ENCODE measurements at regions not wholly inside any gene's neighbourhood (a gene's known extent, or its start where the extent isn't known, plus 50 kb on each side); places are given as distances from the start of the nearest gene placed in this dataset.

GRCh38 chr2:164198256-164198655, 423.0 kb downstream of the GRB14 start:
- Histone ChIP-seq H3K27me3 (ENCODE audit: control insufficient read depth in 3 of 3, insufficient read depth in 3 of 3, low read length in 3 of 3) (no peaks in the 10 kb centered on the region), H3K27ac (ENCODE audit: low read depth, low read length) (no peak overlapping the region), H3K9ac (ENCODE audit: low read depth in 1 of 3, low read length in 3 of 3) (no peak overlapping the region), H3K4me3 (ENCODE audit: low read length in 3 of 3) (no peak overlapping the region), H3K36me3 (ENCODE audit: control insufficient read depth in 3 of 3, insufficient read depth in 3 of 3, low read length in 3 of 3) (no peaks in the 10 kb centered on the region), H3K9me3 (ENCODE audit: control insufficient read depth in 3 of 3, low read length in 3 of 3) (no peaks in the 10 kb centered on the region), H3K4me1 (ENCODE audit: control insufficient read depth in 3 of 3, insufficient read depth in 3 of 3, low read length in 3 of 3) (no peaks in the 10 kb centered on the region)

- H3K27ac ChIP-seq (ENCODE audit: low read depth, low read length): no peak overlapping the region
- no peak overlapping the region for H3K9ac ChIP-seq (ENCODE audit: low read depth in 1 of 3, low read length in 3 of 3)
- no peaks in the 10 kb centered on the region for H3K4me1 ChIP-seq (ENCODE audit: control insufficient read depth in 3 of 3, insufficient read depth in 3 of 3, low read length in 3 of 3)
- peaks cover 0 to 3% (median 0%) of the 10 kb centered on the region in 3 donors for H3K9me3 ChIP-seq (ENCODE audit: control insufficient read depth in 3 of 3, low read length in 3 of 3)
- H3K4me3 ChIP-seq (ENCODE audit: low read length in 3 of 3): no peak overlapping the region
- no peaks in the 10 kb centered on the region for H3K27me3 ChIP-seq (ENCODE audit: control insufficient read depth in 3 of 3, insufficient read depth in 3 of 3, low read length in 3 of 3)
- no peaks in the 10 kb centered on the region for H3K36me3 ChIP-seq (ENCODE audit: control insufficient read depth in 3 of 3, insufficient read depth in 3 of 3, low read length in 3 of 3)
These were observed 430.6 kb downstream of the GRB14 start for GRCh38 chr2:164190700-164191099.

DNA sequence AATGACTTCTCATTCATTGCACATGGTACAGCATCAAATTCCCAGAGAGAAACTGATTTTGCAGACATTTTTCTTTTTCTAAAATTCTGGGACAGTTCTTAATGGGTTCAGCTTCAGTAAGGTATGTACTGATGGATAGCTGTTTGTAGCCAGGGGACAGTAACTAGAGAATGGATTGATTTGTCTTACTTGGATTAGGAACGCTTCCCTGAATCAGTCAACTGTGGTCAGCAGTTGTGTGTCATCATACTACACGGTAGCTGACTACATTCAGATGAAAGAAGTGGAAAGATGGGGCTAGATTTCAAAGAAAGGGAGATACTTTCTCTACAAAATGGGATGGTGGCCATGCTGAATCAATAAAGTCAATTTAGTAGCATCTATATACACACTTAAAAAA, 431.4 kb downstream of the GRB14 start:
- no peaks in the 10 kb centered on the region for H3K4me1 ChIP-seq (ENCODE audit: control insufficient read depth in 3 of 3, insufficient read depth in 3 of 3, low read length in 3 of 3)
- no peak overlapping the region for H3K4me3 ChIP-seq (ENCODE audit: low read length in 3 of 3)
- no peaks in the 10 kb centered on the region for H3K36me3 ChIP-seq (ENCODE audit: control insufficient read depth in 3 of 3, insufficient read depth in 3 of 3, low read length in 3 of 3)
- no peak overlapping the region for H3K9ac ChIP-seq (ENCODE audit: low read depth in 1 of 3, low read length in 3 of 3)
- no peak overlapping the region for H3K27ac ChIP-seq (ENCODE audit: low read depth, low read length)
- no peaks in the 10 kb centered on the region for H3K27me3 ChIP-seq (ENCODE audit: control insufficient read depth in 3 of 3, insufficient read depth in 3 of 3, low read length in 3 of 3)
- peaks cover 0 to 3% (median 0%) of the 10 kb centered on the region in 3 donors for H3K9me3 ChIP-seq (ENCODE audit: control insufficient read depth in 3 of 3, low read length in 3 of 3)

GRCh38 chr2:164187121-164187520, 434.2 kb downstream of the GRB14 start:
- Histone ChIP-seq H3K36me3 (ENCODE audit: control insufficient read depth in 3 of 3, insufficient read depth in 3 of 3, low read length in 3 of 3) (no peaks in the 10 kb centered on the region), H3K27me3 (ENCODE audit: control insufficient read depth in 3 of 3, insufficient read depth in 3 of 3, low read length in 3 of 3) (no peaks in the 10 kb centered on the region), H3K9me3 (ENCODE audit: control insufficient read depth in 3 of 3, low read length in 3 of 3) (peaks cover 0 to 3% (median 0%) of the 10 kb centered on the region in 3 donors), H3K4me3 (ENCODE audit: low read length in 3 of 3) (no peak overlapping the region), H3K9ac (ENCODE audit: low read depth in 1 of 3, low read length in 3 of 3) (no peak overlapping the region), H3K27ac (ENCODE audit: low read depth, low read length) (no peak overlapping the region), H3K4me1 (ENCODE audit: control insufficient read depth in 3 of 3, insufficient read depth in 3 of 3, low read length in 3 of 3) (no peaks in the 10 kb centered on the region)

DNA sequence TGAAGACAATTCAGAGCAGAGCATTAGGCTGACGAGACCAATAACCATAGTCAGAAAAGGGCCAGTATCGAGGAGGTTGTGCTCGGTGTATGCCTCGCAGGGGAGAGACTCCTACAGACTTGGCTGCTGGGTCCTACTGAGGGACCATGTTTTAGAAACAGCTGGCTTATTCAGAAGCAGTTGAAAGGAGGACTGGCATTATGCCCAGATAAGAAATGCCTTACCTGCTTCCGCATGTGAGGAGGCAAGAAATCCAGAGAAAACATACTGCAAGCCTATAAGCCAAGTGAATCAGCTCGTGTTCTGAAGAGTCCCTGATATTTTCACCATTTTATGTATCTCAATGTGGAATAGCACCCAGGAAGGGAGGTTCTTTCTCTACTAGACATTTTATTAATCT, 434.7 kb downstream of the GRB14 start:
- Histone ChIP-seq H3K36me3 (ENCODE audit: control insufficient read depth in 3 of 3, insufficient read depth in 3 of 3, low read length in 3 of 3) (no peaks in the 10 kb centered on the region), H3K9ac (ENCODE audit: low read depth in 1 of 3, low read length in 3 of 3) (no peak overlapping the region), H3K27ac (ENCODE audit: low read depth, low read length) (no peak overlapping the region), H3K9me3 (ENCODE audit: control insufficient read depth in 3 of 3, low read length in 3 of 3) (peaks cover 0 to 3% (median 0%) of the 10 kb centered on the region in 3 donors), H3K4me3 (ENCODE audit: low read length in 3 of 3) (no peak overlapping the region), H3K4me1 (ENCODE audit: control insufficient read depth in 3 of 3, insufficient read depth in 3 of 3, low read length in 3 of 3) (no peaks in the 10 kb centered on the region), H3K27me3 (ENCODE audit: control insufficient read depth in 3 of 3, insufficient read depth in 3 of 3, low read length in 3 of 3) (no peaks in the 10 kb centered on the region)

DNA sequence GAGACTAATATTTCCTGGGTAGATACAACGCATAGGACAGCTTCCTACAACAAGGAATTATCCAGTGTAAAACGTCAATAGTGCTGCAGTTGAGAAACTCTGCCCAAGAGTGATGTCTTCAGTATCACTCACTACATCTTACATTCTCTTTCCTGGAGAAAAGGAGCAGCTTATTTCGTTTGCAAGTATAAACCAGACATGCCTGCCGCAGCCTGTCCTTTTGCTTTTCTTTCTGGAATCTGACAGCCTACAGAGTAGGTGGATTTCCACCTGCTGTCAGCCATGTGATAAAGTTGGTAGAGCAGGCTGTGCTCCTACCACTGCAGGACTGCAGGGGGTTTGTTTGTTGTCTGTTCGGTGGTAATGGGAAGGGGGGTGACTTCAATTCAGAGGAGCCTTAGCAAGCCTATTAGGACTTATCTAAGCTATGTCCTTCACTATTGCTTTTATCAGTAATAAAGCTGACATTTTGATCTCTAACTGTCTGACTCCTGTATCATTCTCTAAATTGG, 439.1 kb downstream of the GRB14 start:
- H3K9ac ChIP-seq (ENCODE audit: low read depth in 1 of 3, low read length in 3 of 3): no peak overlapping the region
- H3K27ac ChIP-seq (ENCODE audit: low read depth, low read length): no peak overlapping the region
- no peak overlapping the region for H3K4me3 ChIP-seq (ENCODE audit: low read length in 3 of 3)
- H3K27me3 ChIP-seq (ENCODE audit: control insufficient read depth in 3 of 3, insufficient read depth in 3 of 3, low read length in 3 of 3): no peaks in the 10 kb centered on the region
- H3K36me3 ChIP-seq (ENCODE audit: control insufficient read depth in 3 of 3, insufficient read depth in 3 of 3, low read length in 3 of 3): no peaks in the 10 kb centered on the region
- H3K4me1 ChIP-seq (ENCODE audit: control insufficient read depth in 3 of 3, insufficient read depth in 3 of 3, low read length in 3 of 3): no peaks in the 10 kb centered on the region
- H3K9me3 ChIP-seq (ENCODE audit: control insufficient read depth in 3 of 3, low read length in 3 of 3): peaks cover 0 to 3% (median 0%) of the 10 kb centered on the region in 3 donors

DNA sequence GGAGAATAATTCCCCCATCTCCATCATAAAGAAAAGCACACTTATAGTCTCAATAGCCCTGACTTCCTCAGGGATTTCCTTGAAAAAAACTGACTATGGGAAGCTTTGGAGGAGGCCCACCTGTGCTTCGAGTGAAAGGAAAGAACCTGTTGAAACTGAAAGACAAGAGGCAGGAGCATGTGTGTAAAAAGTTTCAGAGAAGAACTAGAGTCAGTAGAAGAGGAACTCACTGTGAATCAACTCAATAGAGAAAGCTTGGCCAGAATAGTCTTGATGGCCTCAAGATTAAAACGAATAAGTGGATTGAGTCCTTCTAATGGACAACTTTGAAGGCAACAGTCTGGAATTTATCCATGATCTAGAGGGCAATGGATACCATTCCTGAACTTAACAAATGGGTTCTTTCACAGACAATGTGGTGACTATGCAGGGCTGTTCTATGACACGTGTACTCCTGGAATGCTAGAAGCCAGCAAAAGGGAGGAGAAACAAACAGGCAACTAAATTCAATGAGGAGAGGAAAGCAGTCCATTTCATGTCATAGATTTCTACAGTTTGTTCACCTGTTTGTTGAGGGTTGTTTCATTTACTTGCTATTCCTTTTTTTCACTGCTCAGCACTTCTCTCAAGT, 442.3 kb downstream of the GRB14 start:
- Histone ChIP-seq H3K4me3 (ENCODE audit: low read length in 3 of 3) (no peak overlapping the region), H3K36me3 (ENCODE audit: control insufficient read depth in 3 of 3, insufficient read depth in 3 of 3, low read length in 3 of 3) (no peaks in the 10 kb centered on the region), H3K9ac (ENCODE audit: low read depth in 1 of 3, low read length in 3 of 3) (no peak overlapping the region), H3K27me3 (ENCODE audit: control insufficient read depth in 3 of 3, insufficient read depth in 3 of 3, low read length in 3 of 3) (no peaks in the 10 kb centered on the region), H3K9me3 (ENCODE audit: control insufficient read depth in 3 of 3, low read length in 3 of 3) (no peaks in the 10 kb centered on the region), H3K27ac (ENCODE audit: low read depth, low read length) (no peak overlapping the region), H3K4me1 (ENCODE audit: control insufficient read depth in 3 of 3, insufficient read depth in 3 of 3, low read length in 3 of 3) (no peaks in the 10 kb centered on the region)

- Histone ChIP-seq H3K4me1 (ENCODE audit: control insufficient read depth in 3 of 3, insufficient read depth in 3 of 3, low read length in 3 of 3) (no peaks in the 10 kb centered on the region), H3K27me3 (ENCODE audit: control insufficient read depth in 3 of 3, insufficient read depth in 3 of 3, low read length in 3 of 3) (no peaks in the 10 kb centered on the region), H3K9ac (ENCODE audit: low read depth in 1 of 3, low read length in 3 of 3) (no peak overlapping the region), H3K4me3 (ENCODE audit: low read length in 3 of 3) (no peak overlapping the region), H3K36me3 (ENCODE audit: control insufficient read depth in 3 of 3, insufficient read depth in 3 of 3, low read length in 3 of 3) (no peaks in the 10 kb centered on the region), H3K9me3 (ENCODE audit: control insufficient read depth in 3 of 3, low read length in 3 of 3) (no peaks in the 10 kb centered on the region), H3K27ac (ENCODE audit: low read depth, low read length) (no peak overlapping the region)
These were observed 428.8 kb upstream of the FIGN start for GRCh38 chr2:164164602-164165001.

DNA sequence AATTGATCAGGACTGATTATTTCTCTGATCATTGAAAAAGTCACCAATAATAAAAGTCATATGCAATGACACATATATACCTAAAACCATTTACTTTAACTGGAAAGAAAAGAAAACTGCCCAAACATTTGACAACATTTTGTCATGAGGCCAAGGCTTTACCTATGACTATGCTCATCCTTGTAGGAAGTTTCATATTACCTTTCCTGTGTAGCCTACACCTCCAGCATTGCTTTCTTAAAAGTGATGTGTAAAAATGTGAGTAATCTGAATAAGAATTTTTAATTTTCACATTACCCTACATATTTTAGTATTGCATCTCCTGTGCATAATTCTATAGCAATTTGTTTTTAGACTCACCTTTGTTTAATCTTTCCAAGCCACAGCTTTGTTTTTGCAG, 419.8 kb upstream of the FIGN start:
- Histone ChIP-seq H3K9me3 (ENCODE audit: control insufficient read depth in 3 of 3, low read length in 3 of 3) (no peaks in the 10 kb centered on the region), H3K9ac (ENCODE audit: low read depth in 1 of 3, low read length in 3 of 3) (no peak overlapping the region), H3K4me1 (ENCODE audit: control insufficient read depth in 3 of 3, insufficient read depth in 3 of 3, low read length in 3 of 3) (no peaks in the 10 kb centered on the region), H3K36me3 (ENCODE audit: control insufficient read depth in 3 of 3, insufficient read depth in 3 of 3, low read length in 3 of 3) (no peaks in the 10 kb centered on the region), H3K27ac (ENCODE audit: low read depth, low read length) (no peak overlapping the region), H3K4me3 (ENCODE audit: low read length in 3 of 3) (no peak overlapping the region), H3K27me3 (ENCODE audit: control insufficient read depth in 3 of 3, insufficient read depth in 3 of 3, low read length in 3 of 3) (no peaks in the 10 kb centered on the region)

DNA sequence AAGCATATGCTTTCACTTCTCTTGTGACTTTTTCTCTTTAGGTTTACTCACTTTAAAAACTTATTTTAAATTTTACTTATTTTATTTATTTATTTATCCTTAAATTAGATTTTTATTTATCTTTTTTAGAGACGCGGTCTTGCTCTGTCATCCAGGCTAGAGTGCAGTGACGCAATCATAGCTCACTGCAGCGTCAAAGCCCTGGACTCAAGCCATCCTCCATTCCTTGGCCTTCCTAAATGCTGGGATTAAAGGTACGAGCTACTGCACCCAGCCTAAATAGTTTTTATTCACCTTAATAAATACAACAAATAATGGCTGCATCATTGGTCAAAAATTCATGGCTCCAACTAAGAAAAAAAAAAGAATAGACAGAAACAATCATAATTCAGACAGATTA, 415.7 kb upstream of the FIGN start:
- Histone ChIP-seq H3K36me3 (ENCODE audit: control insufficient read depth in 3 of 3, insufficient read depth in 3 of 3, low read length in 3 of 3) (no peaks in the 10 kb centered on the region), H3K9ac (ENCODE audit: low read depth in 1 of 3, low read length in 3 of 3) (no peak overlapping the region), H3K4me3 (ENCODE audit: low read length in 3 of 3) (no peak overlapping the region), H3K27ac (ENCODE audit: low read depth, low read length) (no peak overlapping the region), H3K4me1 (ENCODE audit: control insufficient read depth in 3 of 3, insufficient read depth in 3 of 3, low read length in 3 of 3) (no peaks in the 10 kb centered on the region), H3K27me3 (ENCODE audit: control insufficient read depth in 3 of 3, insufficient read depth in 3 of 3, low read length in 3 of 3) (no peaks in the 10 kb centered on the region), H3K9me3 (ENCODE audit: control insufficient read depth in 3 of 3, low read length in 3 of 3) (no peaks in the 10 kb centered on the region)

Measured in skeletal muscle tissue (tissue), 3 donors.